Ovary (tissue), 3 donors: ENCODE measurements at regions not wholly inside any gene's neighbourhood (a gene's known extent, or its start where the extent isn't known, plus 50 kb on each side); places are given as distances from the start of the nearest gene placed in this dataset.

Experiments
- CTCF ChIP-seq, 3 donors: fragments of 450-650 bp in 2 of 3; fragments of 200-600 bp in 1 of 3; IDR thresholded peaks; one replicate each; pipeline versions ENCODE4 v1.5.1 to v1.8.0; 2016 to 2022; ENCODE audit warnings: antibody characterized with exemption in 3 of 3, mild to moderate bottlenecking in 1 of 3
- EP300 ChIP-seq: sonication (generic); formaldehyde crosslinking; IDR thresholded peaks from one replicate; pipeline ENCODE4 v1.6.1; 2017; ENCODE audit warnings: antibody characterized with exemption
- POLR2A ChIP-seq: fragments of 450-650 bp; IDR thresholded peaks from one replicate; pipeline ENCODE4 v1.6.1; 2017; ENCODE audit warnings: antibody characterized with exemption, mild to moderate bottlenecking, moderate library complexity
- donor health status: DM: no; HTN: no; CAD: no.

- TF ChIP-seq CTCF (IDR thresholded peaks at IDR 0.05) (no peak), EP300 (no peak), POLR2A (no peak)
These were observed 65.6 kb upstream of the PCDH18 start for GRCh38 chr4:137597752-137598430.
